Fibroblast of mammary gland (primary cell): ENCODE measurements at regions not wholly inside any gene's neighbourhood (a gene's known extent, or its start where the extent isn't known, plus 50 kb on each side); places are given as distances from the start of the nearest gene placed in this dataset.

Experiments used
- DNase-seq: peaks from one replicate; pipeline ENCODE4 v3.0.0-alpha.2; 2010; ENCODE audit warnings: low read depth
- H3K4me3 ChIP-seq: 2 replicates; pipeline ENCODE4 v1.5.1; 2011; ENCODE audit warnings: low read depth, mild to moderate bottlenecking, low read length, moderate library complexity; ENCODE audit not compliant: control insufficient read depth
- CTCF ChIP-seq: conservative IDR thresholded peaks from 2 replicates; pipeline ENCODE4 v1.5.1; 2011; ENCODE audit warnings: low read depth, low read length, inconsistent platforms; ENCODE audit not compliant: control insufficient read depth, insufficient read depth

- H3K4me3 ChIP-seq = no peak overlapping the region
- DNase-seq = no peak
- TF ChIP-seq CTCF = no peak
Measured at GRCh38 chr13:40208517-40208916, 457.9 kb downstream of the FOXO1 start.

- no peak for DNase-seq
- H3K4me3 ChIP-seq = no peak overlapping the region
- TF ChIP-seq CTCF = no peak
Measured at GRCh38 chr13:40210865-40211585, 455.4 kb downstream of the FOXO1 start.

GRCh38 chr13:40211586-40211968, 454.9 kb downstream of the FOXO1 start:
- no peak overlapping the region for H3K4me3 ChIP-seq
- no peak for TF ChIP-seq CTCF
- DNase-seq = no peak

- no peak for DNase-seq
- TF ChIP-seq CTCF = no peak
Measured at GRCh38 chr13:40213779-40214178, 452.7 kb downstream of the FOXO1 start.

GRCh38 chr13:40215311-40215710, 451.1 kb downstream of the FOXO1 start:
- DNase-seq = no peak
- H3K4me3 ChIP-seq = no peak overlapping the region
- TF ChIP-seq CTCF = no peak

More at GRCh38 chr13:40213779-40214178, 452.7 kb downstream of the FOXO1 start:
- H3K4me3 ChIP-seq = no peak overlapping the region

- H3K4me3 ChIP-seq = no peak overlapping the region
- no peak for DNase-seq
- no peak for TF ChIP-seq CTCF
Measured at GRCh38 chr13:40215747-40216146, 450.7 kb downstream of the FOXO1 start.
